Mesenchymal stem cell (in vitro differentiated cells and primary cell): ENCODE measurements at regions not wholly inside any gene's neighbourhood (a gene's known extent, or its start where the extent isn't known, plus 50 kb on each side); places are given as distances from the start of the nearest gene placed in this dataset.
A peak's percentile ranks its signal among the peaks of the same experiment; 100 is the strongest.

Experiments used
- DNase-seq: peaks from one replicate; pipeline ENCODE4 v3.0.0-alpha.2; 2013
- H2AFZ ChIP-seq: one replicate; pipeline ENCODE4 v1.6.1; 2013; ENCODE audit warnings: low read depth, mild to moderate bottlenecking, control low read depth, inconsistent platforms, low read length, moderate library complexity
- H2AK5ac ChIP-seq: 2 replicates; pipeline ENCODE4 v1.6.1; 2013; ENCODE audit warnings: low read length, moderate library complexity, mild to moderate bottlenecking, inconsistent platforms; ENCODE audit not compliant: severe bottlenecking
- H2BK120ac ChIP-seq: one replicate; pipeline ENCODE4 v1.6.1; 2013; ENCODE audit warnings: low read depth, mild to moderate bottlenecking, inconsistent platforms, low read length, moderate library complexity
- H2BK12ac ChIP-seq, 2 experiments: one replicate each; pipeline ENCODE4 v1.6.1; 2013; ENCODE audit warnings: inconsistent platforms in 2 of 2, low read length in 2 of 2, mild to moderate bottlenecking in 2 of 2, moderate library complexity in 2 of 2, control low read depth in 1 of 2
- H2BK15ac ChIP-seq: one replicate; pipeline ENCODE4 v1.6.1; 2013; ENCODE audit warnings: mild to moderate bottlenecking, low read depth, inconsistent platforms; ENCODE audit not compliant: poor library complexity, severe bottlenecking
- H2BK5ac ChIP-seq: 2 replicates; pipeline ENCODE4 v1.6.1; 2013; ENCODE audit warnings: low read depth, mild to moderate bottlenecking, low read length, control low read depth, inconsistent platforms; ENCODE audit not compliant: poor library complexity, severe bottlenecking
- H3K14ac ChIP-seq, 2 experiments: one replicate each; pipeline ENCODE4 v1.6.1; 2013; ENCODE audit warnings: inconsistent platforms in 2 of 2, low read length in 2 of 2, control low read depth in 1 of 2, mild to moderate bottlenecking in 1 of 2, moderate library complexity in 1 of 2
- H3K18ac ChIP-seq, 2 experiments: one replicate each; pipeline ENCODE4 v1.6.1; 2013; ENCODE audit warnings: inconsistent platforms in 2 of 2, low read length in 2 of 2, control low read depth in 1 of 2, low read depth in 1 of 2, mild to moderate bottlenecking in 1 of 2
- H3K23ac ChIP-seq, 2 experiments: one replicate each; pipeline ENCODE4 v1.6.1; 2013; ENCODE audit warnings: inconsistent platforms in 2 of 2, low read length in 2 of 2, mild to moderate bottlenecking in 2 of 2, moderate library complexity in 2 of 2, control low read depth in 1 of 2
- H3K27ac ChIP-seq: 2 replicates; pipeline ENCODE4 v1.5.1; 2013; ENCODE audit warnings: mild to moderate bottlenecking, moderate library complexity, low read length, control low read depth, inconsistent platforms; ENCODE audit not compliant: poor library complexity, severe bottlenecking
- H3K27me3 ChIP-seq, 2 experiments: 2 replicates each; pipeline versions ENCODE4 v1.6.1 to v1.7.0; 2013; ENCODE audit warnings: low read length in 2 of 2, mild to moderate bottlenecking in 2 of 2, moderate library complexity in 2 of 2, control low read depth in 1 of 2, inconsistent platforms in 1 of 2; ENCODE audit not compliant: control insufficient read depth in 1 of 2, insufficient read depth in 1 of 2
- H3K36me3 ChIP-seq, 2 experiments: 2 replicates each; pipeline versions ENCODE4 v1.6.1 to v1.7.0; 2013; ENCODE audit warnings: low read length in 2 of 2, control low read depth in 1 of 2, inconsistent platforms in 1 of 2, low read depth in 1 of 2, mild to moderate bottlenecking in 1 of 2; ENCODE audit not compliant: insufficient read depth in 2 of 2, control insufficient read depth in 1 of 2
- H3K4ac ChIP-seq, 2 experiments: one replicate each; pipeline ENCODE4 v1.6.1; 2013; ENCODE audit warnings: inconsistent platforms in 2 of 2, low read length in 2 of 2, mild to moderate bottlenecking in 2 of 2, moderate library complexity in 2 of 2, control low read depth in 1 of 2, low read depth in 1 of 2
- H3K4me1 ChIP-seq: 2 replicates; pipeline ENCODE4 v1.6.1; 2013; ENCODE audit warnings: low read depth, low read length, control low read depth; ENCODE audit not compliant: control insufficient read depth, insufficient read depth
- H3K4me2 ChIP-seq: 2 replicates; pipeline ENCODE4 v1.6.1; 2013; ENCODE audit warnings: low read length, mild to moderate bottlenecking, inconsistent platforms; ENCODE audit not compliant: poor library complexity, severe bottlenecking
- H3K4me3 ChIP-seq, 2 experiments: 2 replicates each; pipeline versions ENCODE4 v1.5.1 to v1.7.0; 2013; ENCODE audit warnings: low read length in 2 of 2, mild to moderate bottlenecking in 2 of 2, control low read depth in 1 of 2, low read depth in 1 of 2; ENCODE audit not compliant: insufficient read depth in 1 of 2
- H3K79me1 ChIP-seq: replicated peaks from 2 replicates; pipeline ENCODE4 v1.6.1; 2013; ENCODE audit warnings: mild to moderate bottlenecking, control low read depth, low read length, inconsistent platforms; ENCODE audit not compliant: poor library complexity, severe bottlenecking
- H3K9ac ChIP-seq: 2 replicates; pipeline ENCODE4 v1.7.0; 2013; ENCODE audit warnings: mild to moderate bottlenecking, low read length, moderate library complexity
- H3K9me3 ChIP-seq: 2 replicates; pipeline ENCODE4 v1.7.0; 2013; ENCODE audit warnings: mild to moderate bottlenecking, low read length; ENCODE audit not compliant: control insufficient read depth
- H4K8ac ChIP-seq: one replicate; pipeline ENCODE4 v1.6.1; 2013; ENCODE audit warnings: inconsistent platforms, mild to moderate bottlenecking, low read length, moderate library complexity
- H4K91ac ChIP-seq: one replicate; pipeline ENCODE4 v1.6.1; 2013; ENCODE audit warnings: mild to moderate bottlenecking, low read length, inconsistent platforms
- WGBS: methylation state at CpG from one replicate; pipeline ENCODE4 v1.1.7; 2013; ENCODE audit warnings: mixed read lengths; 5-methylcytosine and 5-hydroxymethylcytosine counted together

GRCh38 chr4:112015960-112016359 is 129.3 kb upstream of the FAM241A start:
- Histone ChIP-seq H3K4me3 (no peak overlapping the region), H4K8ac (no peak overlapping the region), H3K79me1 (no peaks in the 10 kb centered on the region), H3K4me2 (no peak overlapping the region), H3K9me3 (no peaks in the 10 kb centered on the region), H2AFZ (no peak overlapping the region), H3K36me3 (no peaks in the 10 kb centered on the region), H3K4ac (no peak overlapping the region), H3K18ac (no peak overlapping the region), H2BK120ac (no peak overlapping the region), H3K14ac (no peak overlapping the region), H2BK12ac (no peak overlapping the region), H2BK5ac (no peak overlapping the region), H3K9ac (no peak overlapping the region), H2BK15ac (no peak overlapping the region), H2AK5ac (no peak overlapping the region), H3K27me3 (no peaks in the 10 kb centered on the region), H3K23ac (no peak overlapping the region), H4K91ac (no peak overlapping the region), H3K4me1 (no peaks in the 10 kb centered on the region), H3K27ac (no peak overlapping the region)
- 90% methylated on average over 3 of the region's 3 CpGs for WGBS
- DNase-seq = no peak

GRCh38 chr4:112023402-112023950 is 121.8 kb upstream of the FAM241A start:
- Histone ChIP-seq H3K36me3 (no peaks in the 10 kb centered on the region), H3K27me3 (no peaks in the 10 kb centered on the region), H3K4ac (no peak overlapping the region), H3K9ac (no peak overlapping the region), H2BK120ac (no peak overlapping the region), H3K4me3 (no peak overlapping the region), H4K91ac (no peak overlapping the region), H3K4me2 (no peak overlapping the region), H3K4me1 (no peaks in the 10 kb centered on the region), H3K14ac (no peak overlapping the region), H2BK5ac (no peak overlapping the region), H4K8ac (no peak overlapping the region), H3K27ac (no peak overlapping the region), H3K79me1 (no peaks in the 10 kb centered on the region), H2BK12ac (no peak overlapping the region), H3K9me3 (no peaks in the 10 kb centered on the region), H2AFZ (no peak overlapping the region), H2AK5ac (no peak overlapping the region), H2BK15ac (no peak overlapping the region), H3K18ac (no peak overlapping the region), H3K23ac (no peak overlapping the region)
- 88% methylated on average over 2 of the region's 2 CpGs for WGBS
- DNase-seq = peak; percentile 17

- Histone ChIP-seq H3K14ac (no peak overlapping the region), H2AK5ac (no peak overlapping the region), H4K91ac (no peak overlapping the region), H3K4ac (no peak overlapping the region), H3K27me3 (peaks cover 0 to 7% of the 10 kb centered on the region in 2 experiments), H3K4me3 (no peak overlapping the region), H2AFZ (no peak overlapping the region), H3K79me1 (no peaks in the 10 kb centered on the region), H3K27ac (no peak overlapping the region), H2BK12ac (no peak overlapping the region), H3K9me3 (no peaks in the 10 kb centered on the region), H2BK120ac (no peak overlapping the region), H3K23ac (no peak overlapping the region), H2BK5ac (no peak overlapping the region), H3K36me3 (no peaks in the 10 kb centered on the region), H3K9ac (no peak overlapping the region), H3K18ac (no peak overlapping the region), H3K4me2 (no peak overlapping the region), H4K8ac (no peak overlapping the region), H3K4me1 (peaks cover 1% of the 10 kb centered on the region), H2BK15ac (no peak overlapping the region)
- no peak for DNase-seq
- WGBS = 100% methylated on average over 1 of the region's 1 CpG
Observed at GRCh38 chr4:112026058-112026457, 119.2 kb upstream of the FAM241A start.

- H3K4ac ChIP-seq = no peak overlapping the region
- H3K36me3 ChIP-seq = no peaks in the 10 kb centered on the region
- no peaks in the 10 kb centered on the region for H3K79me1 ChIP-seq
- H3K9ac ChIP-seq = peak overlapping the region; percentile 47
- no peak overlapping the region for H3K27ac ChIP-seq
- no peak overlapping the region for H3K4me2 ChIP-seq
- no peak overlapping the region for H3K18ac ChIP-seq
- H3K23ac ChIP-seq = no peak overlapping the region
- H2BK12ac ChIP-seq = no peak overlapping the region
- peaks cover 0 to 7% of the 10 kb centered on the region in 2 experiments for H3K27me3 ChIP-seq
- no peak overlapping the region for H2BK5ac ChIP-seq
- peaks cover 1% of the 10 kb centered on the region for H3K4me1 ChIP-seq
- peak overlapping the region in 1 of 2 experiments; percentile 48 for H3K4me3 ChIP-seq
- H2AFZ ChIP-seq = no peak overlapping the region
- H2BK120ac ChIP-seq = no peak overlapping the region
- H2BK15ac ChIP-seq = no peak overlapping the region
- H4K91ac ChIP-seq = no peak overlapping the region
- no peak overlapping the region for H3K14ac ChIP-seq
- H4K8ac ChIP-seq = no peak overlapping the region
- no peak for DNase-seq
- 96% methylated on average over 8 of the region's 8 CpGs for WGBS
- no peak overlapping the region for H2AK5ac ChIP-seq
- no peaks in the 10 kb centered on the region for H3K9me3 ChIP-seq
Observed at GRCh38 chr4:112029771-112030171, 115.5 kb upstream of the FAM241A start.
